ENCODE measurements at regions not wholly inside any gene's neighbourhood (a gene's known extent, or its start where the extent isn't known, plus 50 kb on each side); places are given as distances from the start of the nearest gene placed in this dataset.

GRCh38 chr6:137737836-137738596 is 129.0 kb upstream of the TNFAIP3 start:
- no peak for DNase-seq

- DNase-seq, result no peak
These were observed 128.0 kb upstream of the TNFAIP3 start for GRCh38 chr6:137738931-137739504.

- no peak for DNase-seq
These were observed 127.5 kb upstream of the TNFAIP3 start for GRCh38 chr6:137739544-137739943.

- DNase-seq, result no peak
These were observed 126.8 kb upstream of the TNFAIP3 start for GRCh38 chr6:137740091-137740755.

GRCh38 chr6:137740967-137741761 is 125.9 kb upstream of the TNFAIP3 start:
- no peak for DNase-seq

- peak; percentile 31 for DNase-seq
These were observed 123.6 kb upstream of the TNFAIP3 start for GRCh38 chr6:137743493-137743892.

- no peak for DNase-seq
These were observed 122.2 kb upstream of the TNFAIP3 start for GRCh38 chr6:137744877-137745276.

GRCh38 chr6:137745321-137745720 is 121.7 kb upstream of the TNFAIP3 start:
- no peak for DNase-seq

GRCh38 chr6:137746264-137746663 is 120.8 kb upstream of the TNFAIP3 start:
- DNase-seq, result no peak

GRCh38 chr6:137749696-137750211 is 117.3 kb upstream of the TNFAIP3 start:
- DNase-seq, result no peak

- DNase-seq, result no peak
These were observed 116.8 kb upstream of the TNFAIP3 start for GRCh38 chr6:137750297-137750696.

GRCh38 chr6:137751768-137752560 is 115.1 kb upstream of the TNFAIP3 start:
- DNase-seq, result no peak

- no peak for DNase-seq
These were observed 112.7 kb upstream of the TNFAIP3 start for GRCh38 chr6:137754366-137754765.

GRCh38 chr6:137754866-137755265 is 112.2 kb upstream of the TNFAIP3 start:
- no peak for DNase-seq

- DNase-seq, result no peak
These were observed 111.8 kb upstream of the TNFAIP3 start for GRCh38 chr6:137755284-137755683.

GRCh38 chr6:137756788-137757187 is 110.3 kb upstream of the TNFAIP3 start:
- no peak for DNase-seq

- no peak for DNase-seq
These were observed 108.4 kb upstream of the TNFAIP3 start for GRCh38 chr6:137758661-137759060.

- no peak for DNase-seq
These were observed 107.4 kb upstream of the TNFAIP3 start for GRCh38 chr6:137759624-137760023.

GRCh38 chr6:137761072-137761471 is 106.0 kb upstream of the TNFAIP3 start:
- DNase-seq, result no peak

GRCh38 chr6:137761487-137761886 is 105.6 kb upstream of the TNFAIP3 start:
- DNase-seq, result no peak

- no peak for DNase-seq
These were observed 104.6 kb upstream of the TNFAIP3 start for GRCh38 chr6:137762168-137763090.

All from CD4-positive, alpha-beta T cell treated with Interleukin-6 for 4 hours (primary cell).